NAMALWA (cell line): ENCODE measurements at regions not wholly inside any gene's neighbourhood (a gene's known extent, or its start where the extent isn't known, plus 50 kb on each side); places are given as distances from the start of the nearest gene placed in this dataset.
"Not testable (repeated sequence)": the region's sequence is repeated elsewhere in the genome, so short reads cannot be mapped to it uniquely, and the experiment has no call there.

ENCODE experiments used
- DNase-seq: peaks from one replicate; pipeline ENCODE4 v3.0.0-alpha.2; 2015; ENCODE audit warnings: low spot score

DNA sequence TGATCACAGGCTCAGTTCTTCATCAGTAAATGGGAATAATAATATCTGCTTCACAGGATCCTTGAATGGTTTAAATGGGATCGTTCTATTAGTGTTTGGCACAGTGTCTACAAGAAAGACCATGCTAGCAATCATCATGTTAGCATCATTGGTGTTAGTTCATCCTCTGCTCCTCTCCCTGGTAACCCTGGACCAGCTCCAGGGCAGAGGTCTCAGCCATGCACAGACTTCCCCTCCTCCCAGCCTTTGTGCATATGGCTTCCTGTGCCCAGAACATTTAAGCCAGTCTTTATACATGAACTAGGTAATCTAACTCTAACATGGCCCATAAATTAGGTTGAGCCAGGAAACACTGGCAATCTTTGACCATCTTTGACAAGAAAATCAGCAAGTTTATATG is 180.2 kb downstream of the EPM2A start:
- no peak for DNase-seq

- no peak for DNase-seq
Measured at GRCh38 chr6:145557474-145557873, 177.8 kb downstream of the EPM2A start.

- no peak for DNase-seq
Measured at GRCh38 chr6:145559836-145560235, 175.5 kb downstream of the EPM2A start.

GRCh38 chr6:145561095-145562072 is 173.9 kb downstream of the EPM2A start:
- no peak for DNase-seq

DNA sequence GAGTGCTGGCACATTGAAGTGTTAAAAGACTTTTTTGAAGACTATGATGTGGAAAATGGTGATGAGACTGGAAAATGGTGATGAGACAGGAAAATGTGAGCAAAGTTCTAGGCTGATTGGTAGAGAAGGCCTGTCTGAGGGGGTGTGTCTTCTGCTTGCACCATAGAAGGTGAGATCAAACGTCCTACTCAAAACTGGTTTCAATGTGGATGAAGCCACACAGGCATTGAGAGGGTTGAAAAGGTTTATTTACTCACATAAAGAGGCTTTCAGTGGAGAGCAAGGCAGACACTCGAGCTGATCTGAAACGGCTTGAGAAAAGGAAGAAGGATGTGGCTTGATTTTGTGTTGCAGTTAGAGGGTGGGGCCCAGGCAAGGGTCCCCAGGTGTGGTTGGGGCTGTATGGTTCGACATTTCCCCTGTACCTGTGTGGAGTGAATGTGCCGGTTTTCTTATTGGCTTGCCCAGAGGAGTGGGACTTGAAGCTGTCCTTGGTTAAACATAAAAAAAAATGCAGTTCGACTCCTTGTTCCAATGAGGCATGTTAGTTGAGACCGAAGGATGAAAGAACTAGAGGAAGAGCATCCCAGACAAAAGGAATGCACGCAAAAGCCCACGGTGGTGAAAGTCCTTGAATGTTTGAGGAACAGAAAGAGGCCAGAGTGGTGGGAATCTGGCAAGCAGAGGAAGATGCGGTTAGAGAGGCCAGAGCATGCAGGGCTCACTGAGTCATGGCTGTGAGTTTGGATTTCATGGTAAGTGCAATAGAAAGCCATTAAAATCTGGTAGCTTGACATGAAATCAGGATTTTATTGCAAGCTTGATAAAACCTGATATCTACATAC is 172.3 kb downstream of the EPM2A start:
- DNase-seq: no peak

DNA sequence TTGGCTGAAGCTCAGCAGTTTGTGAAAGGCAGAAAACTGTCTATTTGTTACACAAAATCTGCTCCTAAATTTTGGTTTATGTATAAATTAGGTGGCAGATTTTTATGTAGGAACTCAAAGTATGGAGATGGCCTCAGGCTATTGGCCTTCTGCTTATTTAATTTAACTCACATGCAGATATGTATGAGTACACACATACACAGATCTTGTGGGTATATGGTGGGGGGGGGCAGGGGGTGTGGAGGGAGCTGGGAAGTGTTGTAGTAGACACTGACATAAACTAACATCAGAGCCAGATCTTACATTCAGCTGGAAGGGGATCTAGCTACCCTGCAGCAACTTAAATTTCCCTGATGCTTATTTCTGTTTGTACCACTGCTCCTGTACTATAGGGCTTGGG is 170.8 kb downstream of the EPM2A start:
- DNase-seq: no peak

DNA sequence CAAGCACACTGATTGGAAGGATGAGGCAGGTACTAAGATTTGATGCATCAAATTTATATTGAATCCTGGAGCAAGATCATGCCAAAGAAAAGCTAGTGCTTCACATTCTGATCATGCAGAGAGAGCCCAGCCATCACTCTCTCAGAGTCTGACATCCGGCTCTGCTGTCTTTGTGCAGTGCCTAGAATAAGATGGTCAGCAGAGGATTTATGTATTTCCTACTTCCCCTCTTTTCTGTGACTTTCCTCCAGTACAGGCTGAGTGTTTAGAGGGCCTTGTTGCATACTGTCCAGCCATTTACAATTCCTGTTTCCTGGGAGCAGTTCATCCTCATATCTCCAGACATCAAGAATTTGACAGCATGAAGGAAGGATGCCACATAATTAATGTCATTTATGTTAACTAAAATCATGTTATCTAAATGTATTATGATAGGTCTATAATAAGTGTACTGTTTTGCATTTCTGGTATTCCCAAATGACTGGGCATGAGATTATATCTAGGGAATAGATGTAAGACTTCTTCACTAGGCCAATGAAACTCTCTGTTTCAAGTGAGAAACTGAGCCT is 167.6 kb downstream of the EPM2A start:
- DNase-seq: no peak

DNA sequence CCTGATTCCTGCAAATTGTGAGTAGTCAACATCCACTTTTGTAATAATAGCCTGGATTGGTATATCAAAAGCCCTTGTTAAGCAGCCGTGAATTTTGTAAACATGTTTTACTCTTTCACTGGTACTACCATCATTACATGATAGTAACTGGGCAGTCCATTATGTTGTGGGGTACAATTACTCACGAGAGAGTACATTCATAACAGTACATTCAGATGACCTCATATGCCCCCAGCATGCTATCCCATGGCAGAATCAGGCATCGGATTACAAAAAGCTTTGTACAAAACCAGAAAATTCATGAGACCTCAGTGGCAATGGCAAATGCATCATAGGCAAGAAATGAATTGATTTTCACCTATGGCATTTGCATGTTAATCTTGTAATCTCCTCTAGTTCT is 166.2 kb downstream of the EPM2A start:
- DNase-seq: no peak

DNA sequence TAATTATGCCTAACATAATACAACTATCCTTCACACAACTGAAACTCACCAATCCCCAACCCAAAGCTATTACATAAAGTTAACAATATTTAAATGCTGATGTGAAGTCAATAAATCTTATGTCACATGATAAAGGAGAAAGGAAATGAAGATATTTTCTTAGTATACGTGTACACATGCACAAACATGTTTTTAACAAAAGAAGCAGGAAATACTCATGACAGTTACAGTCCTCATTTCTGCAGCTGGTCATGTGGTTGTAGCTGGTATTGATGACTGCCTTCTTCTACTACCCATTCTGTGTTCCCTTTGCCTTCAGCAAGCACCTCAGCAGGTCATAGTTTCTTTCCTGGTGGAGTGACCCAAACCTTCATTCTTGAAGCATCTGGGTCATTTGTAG is 165.0 kb downstream of the EPM2A start:
- DNase-seq: not testable (repeated sequence)

- not testable (repeated sequence) for DNase-seq
Measured at GRCh38 chr6:145574269-145574668, 161.1 kb downstream of the EPM2A start.
